MM.1S (cell line): ENCODE measurements at regions not wholly inside any gene's neighbourhood (a gene's known extent, or its start where the extent isn't known, plus 50 kb on each side); places are given as distances from the start of the nearest gene placed in this dataset.

ENCODE experiments used
- DNase-seq: peaks from one replicate; pipeline ENCODE4 v3.0.0-alpha.2; 2015
- H2AFZ ChIP-seq: fragments of 300-600 bp; sonication (generic); 2 replicates; pipeline ENCODE4 v1.6.0; 2016; ENCODE audit warnings: antibody characterized with exemption, low read length
- H3F3A ChIP-seq: fragments of 300-600 bp; sonication (generic); 2 replicates; pipeline ENCODE4 v1.6.1; 2016; ENCODE audit warnings: mild to moderate bottlenecking, antibody characterized with exemption, low read length, moderate library complexity, mixed read lengths; ENCODE audit not compliant: insufficient read depth
- H3K27ac ChIP-seq: fragments of 300-600 bp; sonication (generic); 2 replicates; pipeline ENCODE4 v1.5.1; 2016; ENCODE audit warnings: mild to moderate bottlenecking, low read length
- H3K27me3 ChIP-seq: fragments of 300-600 bp; sonication (generic); replicated peaks from 2 replicates; pipeline ENCODE4 v1.6.0; 2016; ENCODE audit warnings: low read length; ENCODE audit not compliant: insufficient read depth
- H3K36me3 ChIP-seq: fragments of 300-600 bp; sonication (generic); replicated peaks from 2 replicates; pipeline ENCODE4 v1.6.1; 2016; ENCODE audit warnings: mild to moderate bottlenecking, low read length, mixed read lengths; ENCODE audit not compliant: insufficient read depth
- H3K4me1 ChIP-seq: fragments of 300-600 bp; sonication (generic); 2 replicates; pipeline ENCODE4 v1.6.1; 2016; ENCODE audit warnings: low read length, mixed read lengths
- H3K4me2 ChIP-seq: fragments of 300-600 bp; sonication (generic); 2 replicates; pipeline ENCODE4 v1.6.0; 2016; ENCODE audit warnings: low read depth, low read length
- H3K4me3 ChIP-seq: fragments of 300-600 bp; sonication (generic); 2 replicates; pipeline ENCODE4 v1.5.1; 2016; ENCODE audit warnings: low read length, mixed read lengths
- H3K79me2 ChIP-seq: fragments of 300-600 bp; sonication (generic); 2 replicates; pipeline ENCODE4 v1.6.1; 2016; ENCODE audit warnings: mixed run types, low read length, mixed read lengths
- H3K9ac ChIP-seq: fragments of 300-600 bp; sonication (generic); 2 replicates; pipeline ENCODE4 v1.6.1; 2016; ENCODE audit warnings: low read length, mixed read lengths
- H3K9me2 ChIP-seq: fragments of 300-600 bp; sonication (generic); replicated peaks from 2 replicates; pipeline ENCODE4 v1.6.1; 2016; ENCODE audit warnings: mild to moderate bottlenecking, low read length, mixed read lengths; ENCODE audit not compliant: insufficient read depth
- H3K9me3 ChIP-seq: fragments of 300-600 bp; sonication (generic); replicated peaks from 2 replicates; pipeline ENCODE4 v1.6.1; 2016; ENCODE audit warnings: mild to moderate bottlenecking, low read length, mixed read lengths; ENCODE audit not compliant: insufficient read depth
- H4K20me1 ChIP-seq: fragments of 300-600 bp; sonication (generic); 2 replicates; pipeline ENCODE4 v1.6.1; 2016; ENCODE audit warnings: mild to moderate bottlenecking, low read length, moderate library complexity, mixed read lengths; ENCODE audit not compliant: insufficient read depth
- EZH2 ChIP-seq: fragments of 300-600 bp; sonication (generic); optimal IDR thresholded peaks from 2 replicates; pipeline ENCODE3; 2017; ENCODE audit warnings: low read depth, mild to moderate bottlenecking, antibody characterized with exemption, low read length, mixed read lengths
- EZH2phosphoT487 ChIP-seq: fragments of 300-600 bp; sonication (generic); IDR thresholded peaks from 2 replicates; pipeline ENCODE4 v1.6.1; 2018; ENCODE audit warnings: antibody characterized with exemption, low read length
- TF ChIP-seq, protein P1 (sequence below): fragments of 300-600 bp; sonication (generic); IDR thresholded peaks from 2 replicates; pipeline ENCODE4 v1.5.1; 2016; ENCODE audit warnings: antibody characterized with exemption, low read length, mixed read lengths

DNA sequence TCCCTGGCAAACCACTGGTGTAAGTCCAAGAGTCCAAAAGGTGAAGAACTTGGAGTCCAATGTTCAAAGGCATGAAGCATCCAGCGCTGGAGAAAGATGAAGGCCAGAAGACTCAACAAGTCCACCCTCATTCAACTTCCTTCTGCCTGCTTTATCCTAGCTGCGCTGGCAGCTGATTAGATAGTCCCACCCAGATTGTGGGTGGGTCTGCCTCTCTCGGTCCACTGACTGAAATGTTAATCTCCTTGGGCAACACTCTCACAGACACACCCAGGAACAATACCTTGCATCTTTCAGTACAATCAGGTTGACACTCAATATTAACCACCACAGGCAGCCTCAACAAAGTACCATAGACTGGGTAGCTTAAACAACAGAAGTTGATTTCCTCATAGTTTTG lies 245.9 kb upstream of the IGF1R start:
- Histone ChIP-seq H3K4me1 (peaks cover 15% of the 10 kb centered on the region), H3K9me2 (no peaks in the 10 kb centered on the region), H3K79me2 (no peaks in the 10 kb centered on the region), H3K4me2 (no peak overlapping the region), H3K9me3 (no peaks in the 10 kb centered on the region), H3K36me3 (no peaks in the 10 kb centered on the region), H3K9ac (no peak overlapping the region), H3K27me3 (no peaks in the 10 kb centered on the region), H3F3A (peaks cover 8% of the 10 kb centered on the region), H2AFZ (no peak overlapping the region), H4K20me1 (no peaks in the 10 kb centered on the region), H3K27ac (no peak overlapping the region), H3K4me3 (no peak overlapping the region)
- TF ChIP-seq EZH2phosphoT487 (no peak), EZH2 (no peak)
- TF ChIP-seq, protein P1, sequence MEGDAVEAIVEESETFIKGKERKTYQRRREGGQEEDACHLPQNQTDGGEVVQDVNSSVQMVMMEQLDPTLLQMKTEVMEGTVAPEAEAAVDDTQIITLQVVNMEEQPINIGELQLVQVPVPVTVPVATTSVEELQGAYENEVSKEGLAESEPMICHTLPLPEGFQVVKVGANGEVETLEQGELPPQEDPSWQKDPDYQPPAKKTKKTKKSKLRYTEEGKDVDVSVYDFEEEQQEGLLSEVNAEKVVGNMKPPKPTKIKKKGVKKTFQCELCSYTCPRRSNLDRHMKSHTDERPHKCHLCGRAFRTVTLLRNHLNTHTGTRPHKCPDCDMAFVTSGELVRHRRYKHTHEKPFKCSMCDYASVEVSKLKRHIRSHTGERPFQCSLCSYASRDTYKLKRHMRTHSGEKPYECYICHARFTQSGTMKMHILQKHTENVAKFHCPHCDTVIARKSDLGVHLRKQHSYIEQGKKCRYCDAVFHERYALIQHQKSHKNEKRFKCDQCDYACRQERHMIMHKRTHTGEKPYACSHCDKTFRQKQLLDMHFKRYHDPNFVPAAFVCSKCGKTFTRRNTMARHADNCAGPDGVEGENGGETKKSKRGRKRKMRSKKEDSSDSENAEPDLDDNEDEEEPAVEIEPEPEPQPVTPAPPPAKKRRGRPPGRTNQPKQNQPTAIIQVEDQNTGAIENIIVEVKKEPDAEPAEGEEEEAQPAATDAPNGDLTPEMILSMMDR: no peak
- no peak for DNase-seq

DNA sequence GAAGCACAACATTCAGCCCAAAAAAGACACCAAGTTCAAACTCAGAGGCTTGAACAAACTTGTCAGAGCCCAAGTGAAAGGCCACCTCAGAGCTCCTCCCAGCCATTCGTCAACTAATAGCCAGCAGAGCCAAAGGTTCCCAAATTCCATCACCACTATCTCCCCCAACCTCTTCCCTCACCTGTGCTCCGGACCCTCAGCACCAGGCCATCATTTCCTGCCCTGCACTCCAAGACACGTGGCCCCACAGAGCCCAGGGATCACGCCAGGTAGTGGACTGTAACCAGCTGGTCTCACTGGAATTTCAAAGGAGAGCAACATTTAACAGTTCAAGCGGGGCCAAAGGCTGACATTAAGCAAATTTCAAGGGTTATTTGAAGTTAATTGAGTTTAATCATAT lies 245.2 kb upstream of the IGF1R start:
- DNase-seq: no peak
- TF ChIP-seq EZH2phosphoT487: no peak
- TF ChIP-seq, protein P1: no peak
- no peak for TF ChIP-seq EZH2
- Histone ChIP-seq H3K9me3 (no peaks in the 10 kb centered on the region), H2AFZ (no peak overlapping the region), H4K20me1 (no peaks in the 10 kb centered on the region), H3K4me2 (no peak overlapping the region), H3K4me3 (no peak overlapping the region), H3F3A (peaks cover 8% of the 10 kb centered on the region), H3K4me1 (peaks cover 15% of the 10 kb centered on the region), H3K27ac (no peak overlapping the region), H3K79me2 (no peaks in the 10 kb centered on the region), H3K36me3 (no peaks in the 10 kb centered on the region), H3K9me2 (no peaks in the 10 kb centered on the region), H3K9ac (no peak overlapping the region), H3K27me3 (no peaks in the 10 kb centered on the region)

DNA sequence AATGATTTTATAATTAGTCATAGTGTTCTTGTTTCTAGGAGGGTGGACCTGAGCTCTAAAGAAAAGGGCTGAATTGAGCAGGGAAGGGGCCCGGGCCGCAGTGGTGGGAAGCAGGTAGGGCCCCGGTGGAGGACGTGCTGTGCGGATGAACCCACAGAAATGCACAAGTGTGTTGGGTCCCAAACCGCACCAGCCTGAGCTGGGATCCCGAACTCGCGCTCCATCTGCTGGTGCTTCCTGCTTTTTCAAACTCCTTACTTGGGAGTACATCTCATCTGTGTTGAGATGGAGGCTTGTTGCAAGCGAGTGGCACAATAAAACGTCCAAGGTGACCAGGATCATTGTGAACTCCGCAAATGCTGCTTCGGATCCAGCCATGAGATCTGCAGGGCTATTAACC lies 244.8 kb upstream of the IGF1R start:
- Histone ChIP-seq H2AFZ (no peak overlapping the region), H3F3A (peaks cover 8% of the 10 kb centered on the region), H3K9me3 (no peaks in the 10 kb centered on the region), H4K20me1 (no peaks in the 10 kb centered on the region), H3K4me3 (no peak overlapping the region), H3K9ac (no peak overlapping the region), H3K9me2 (no peaks in the 10 kb centered on the region), H3K4me1 (peaks cover 15% of the 10 kb centered on the region), H3K79me2 (no peaks in the 10 kb centered on the region), H3K27me3 (no peaks in the 10 kb centered on the region), H3K27ac (no peak overlapping the region), H3K36me3 (no peaks in the 10 kb centered on the region), H3K4me2 (no peak overlapping the region)
- TF ChIP-seq EZH2phosphoT487 (no peak), EZH2 (no peak)
- TF ChIP-seq, protein P1: no peak
- DNase-seq: no peak
